SK-N-SH (cell line): ENCODE measurements at regions not wholly inside any gene's neighbourhood (a gene's known extent, or its start where the extent isn't known, plus 50 kb on each side); places are given as distances from the start of the nearest gene placed in this dataset.

Experiments
- GABPA ChIP-seq: IDR thresholded peaks from 2 replicates; pipeline ENCODE4 v1.4.0; 2012; ENCODE audit warnings: low read depth, mild to moderate bottlenecking
- POLR2AphosphoS5 ChIP-seq: IDR thresholded peaks from 2 replicates; pipeline ENCODE4 v1.6.1; 2012; ENCODE audit warnings: low read depth, low read length
- SMC3 ChIP-seq: IDR thresholded peaks from 2 replicates; pipeline ENCODE4 v1.6.1; 2012; ENCODE audit warnings: low read depth, low read length, improper control_type of control experiment
- YY1 ChIP-seq: IDR thresholded peaks from 2 replicates; pipeline ENCODE4 v1.4.0; 2012; ENCODE audit warnings: low read depth, mild to moderate bottlenecking

- TF ChIP-seq YY1 = no peak
- TF ChIP-seq SMC3 = no peak
- TF ChIP-seq POLR2AphosphoS5 = no peak
- no peak for TF ChIP-seq GABPA
Measured at GRCh38 chr10:130642926-130643325, 506.7 kb downstream of the GLRX3 start.
